ENCODE measurements at regions not wholly inside any gene's neighbourhood (a gene's known extent, or its start where the extent isn't known, plus 50 kb on each side); places are given as distances from the start of the nearest gene placed in this dataset.

DNA sequence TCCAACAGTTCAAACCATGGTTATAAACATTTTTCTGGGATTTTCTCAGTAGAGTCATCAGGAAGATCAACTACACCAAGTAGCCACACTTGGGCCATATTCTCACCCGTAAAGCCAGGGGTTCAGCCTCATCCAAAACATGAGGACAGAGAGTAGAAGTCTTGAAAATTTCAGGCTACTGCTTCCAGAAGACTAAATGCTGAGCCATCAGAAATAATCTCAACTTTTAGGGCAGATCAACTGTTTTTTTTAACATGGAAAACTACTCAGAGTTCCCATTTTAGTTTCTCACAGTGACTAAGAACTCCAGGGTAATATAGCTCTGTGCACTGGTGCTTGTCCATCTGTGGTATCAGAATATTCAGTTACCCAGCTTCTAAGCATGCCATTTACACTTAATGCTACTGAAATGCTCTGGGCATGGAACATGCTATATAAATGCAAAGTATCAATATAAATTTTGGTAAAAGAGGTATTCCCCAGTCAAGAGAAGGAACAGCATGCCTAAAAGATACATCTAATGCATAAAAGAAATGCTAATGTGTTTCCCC is 300.1 kb upstream of the LRRN1 start:
- TF ChIP-seq, protein P1, sequence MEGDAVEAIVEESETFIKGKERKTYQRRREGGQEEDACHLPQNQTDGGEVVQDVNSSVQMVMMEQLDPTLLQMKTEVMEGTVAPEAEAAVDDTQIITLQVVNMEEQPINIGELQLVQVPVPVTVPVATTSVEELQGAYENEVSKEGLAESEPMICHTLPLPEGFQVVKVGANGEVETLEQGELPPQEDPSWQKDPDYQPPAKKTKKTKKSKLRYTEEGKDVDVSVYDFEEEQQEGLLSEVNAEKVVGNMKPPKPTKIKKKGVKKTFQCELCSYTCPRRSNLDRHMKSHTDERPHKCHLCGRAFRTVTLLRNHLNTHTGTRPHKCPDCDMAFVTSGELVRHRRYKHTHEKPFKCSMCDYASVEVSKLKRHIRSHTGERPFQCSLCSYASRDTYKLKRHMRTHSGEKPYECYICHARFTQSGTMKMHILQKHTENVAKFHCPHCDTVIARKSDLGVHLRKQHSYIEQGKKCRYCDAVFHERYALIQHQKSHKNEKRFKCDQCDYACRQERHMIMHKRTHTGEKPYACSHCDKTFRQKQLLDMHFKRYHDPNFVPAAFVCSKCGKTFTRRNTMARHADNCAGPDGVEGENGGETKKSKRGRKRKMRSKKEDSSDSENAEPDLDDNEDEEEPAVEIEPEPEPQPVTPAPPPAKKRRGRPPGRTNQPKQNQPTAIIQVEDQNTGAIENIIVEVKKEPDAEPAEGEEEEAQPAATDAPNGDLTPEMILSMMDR (IDR thresholded peaks at IDR 0.05), result no peak
- TF ChIP-seq EP300 (IDR thresholded peaks at IDR 0.05), result no peak
- TF ChIP-seq POLR2A (IDR thresholded peaks at IDR 0.05), result no peak
